ENCODE measurements at regions not wholly inside any gene's neighbourhood (a gene's known extent, or its start where the extent isn't known, plus 50 kb on each side); places are given as distances from the start of the nearest gene placed in this dataset.

DNA sequence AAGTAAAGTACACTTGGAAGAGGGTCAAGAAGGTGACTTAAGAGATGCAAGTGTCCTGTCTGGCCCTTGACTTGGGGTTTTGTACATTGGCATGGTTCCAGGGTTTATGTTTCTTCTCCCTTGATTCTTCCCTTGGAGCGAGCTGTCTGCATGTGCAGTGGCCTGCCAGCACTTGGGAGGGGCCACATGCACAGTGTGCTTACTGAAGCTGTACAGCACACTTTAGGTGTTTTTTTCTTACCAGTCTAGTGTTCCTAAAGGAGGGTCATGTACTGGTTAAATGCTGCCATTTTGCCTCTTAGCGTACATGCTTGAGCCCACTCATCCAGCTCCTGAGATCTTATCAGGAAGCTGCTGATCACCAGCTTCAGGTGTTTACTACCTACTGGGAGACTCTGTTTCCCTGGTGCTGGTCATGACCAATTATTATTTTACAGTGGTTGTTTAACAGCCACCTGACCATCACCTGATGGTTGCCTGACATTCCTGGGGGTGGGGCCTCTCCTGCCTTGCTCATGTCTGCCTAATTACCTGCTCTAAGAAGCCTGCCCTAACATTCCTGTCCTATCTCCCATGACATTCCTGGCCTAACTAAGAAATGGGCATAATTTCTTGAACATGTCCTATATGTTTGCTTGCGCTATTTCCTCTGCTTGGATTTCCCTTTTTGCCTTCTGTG is 182.9 kb downstream of the MCHR2 start:
- 91% methylated on average over 3 of the region's 3 CpGs; no CpG with 5 or more reads in 1 of the 2 experiments for WGBS, 2 experiments (ENCODE audit: extremely low coverage in 1 of 2, insufficient coverage in 1 of 2, insufficient read length in 1 of 2, insufficient replicate concordance in 2 of 2, low coverage in 1 of 2, low lambda C conversion rate in 2 of 2, missing lambda C conversion rate in 1 of 2)
- peak; percentile 36 for FAIRE-seq
- TF ChIP-seq TAF1 (IDR thresholded peaks at IDR 0.05; ENCODE audit: low read depth, low read length) (no peak), EGR1 (IDR thresholded peaks at IDR 0.05; ENCODE audit: borderline replicate concordance, low read depth, low read length) (no peak), KDM5A (IDR thresholded peaks at IDR 0.05; ENCODE audit: low read length) (no peak), SIRT6 (IDR thresholded peaks at IDR 0.05; ENCODE audit: low read length) (no peak), GTF2F1 (IDR thresholded peaks at IDR 0.05; ENCODE audit: borderline replicate concordance, low read depth, low read length) (no peak), TEAD4 (IDR thresholded peaks at IDR 0.05; ENCODE audit: low read depth, low read length) (peak; percentile 98), SAP30 (IDR thresholded peaks at IDR 0.05; ENCODE audit: insufficient read depth, insufficient replicate concordance, low read length) (no peak), CEBPB (IDR thresholded peaks at IDR 0.05; ENCODE audit: low read depth, low read length) (no peak), BACH1 (IDR thresholded peaks at IDR 0.05; ENCODE audit: low read length) (no peak), CTBP2 (IDR thresholded peaks at IDR 0.05; ENCODE audit: borderline replicate concordance, insufficient read depth, insufficient read length, low read length) (no peak), RBBP5 (IDR thresholded peaks at IDR 0.05; ENCODE audit: borderline replicate concordance, low read depth, low read length) (no peak), BCL11A (IDR thresholded peaks at IDR 0.05; ENCODE audit: low read depth in 2 of 2, low read length in 2 of 2) (no peak)
- TF ChIP-seq, protein P1, sequence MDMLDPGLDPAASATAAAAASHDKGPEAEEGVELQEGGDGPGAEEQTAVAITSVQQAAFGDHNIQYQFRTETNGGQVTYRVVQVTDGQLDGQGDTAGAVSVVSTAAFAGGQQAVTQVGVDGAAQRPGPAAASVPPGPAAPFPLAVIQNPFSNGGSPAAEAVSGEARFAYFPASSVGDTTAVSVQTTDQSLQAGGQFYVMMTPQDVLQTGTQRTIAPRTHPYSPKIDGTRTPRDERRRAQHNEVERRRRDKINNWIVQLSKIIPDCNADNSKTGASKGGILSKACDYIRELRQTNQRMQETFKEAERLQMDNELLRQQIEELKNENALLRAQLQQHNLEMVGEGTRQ (IDR thresholded peaks at IDR 0.05; ENCODE audit: low read length) = peak; percentile 64

More for the DNA sequence above, 182.9 kb downstream of the MCHR2 start:
- Histone ChIP-seq H3K27me3 (replicated peaks in 1 of 4; ENCODE audit: control insufficient read depth in 3 of 4, extremely low read depth in 1 of 4, insufficient read depth in 3 of 4, low read length in 3 of 4) (no peaks in the 10 kb centered on the region), H3K14ac (ENCODE audit: insufficient read length) (no peak overlapping the region), H4K91ac (replicated peaks; ENCODE audit: insufficient read length, low read length) (no peak overlapping the region), H3K56ac (replicated peaks; ENCODE audit: insufficient read length, low read depth, low read length) (no peak overlapping the region), H3K9ac (replicated peaks in 1 of 4; ENCODE audit: extremely low read depth in 1 of 4, low read depth in 3 of 4, low read length in 3 of 4) (no peak overlapping the region), H3K27ac (ENCODE audit: low read depth, low read length) (no peak overlapping the region), H3K4me2 (ENCODE audit: insufficient read depth in 1 of 2, low read depth in 2 of 2, low read length in 2 of 2) (no peak overlapping the region), H3K4me1 (replicated peaks in 1 of 4; ENCODE audit: control insufficient read depth in 3 of 4, insufficient read depth in 4 of 4, low read length in 3 of 4) (peaks cover 0 to 4% (median under 1%) of the 10 kb centered on the region in 4 experiments; a peak in 1 of 7 replicates), H2BK15ac (ENCODE audit: low read length) (no peak overlapping the region), H3K23me2 (ENCODE audit: low read depth, low read length) (no peaks in the 10 kb centered on the region), H2AFZ (ENCODE audit: low read length) (no peak overlapping the region), H3K4ac (replicated peaks; ENCODE audit: insufficient read length, low read depth, low read length) (no peak overlapping the region), H4K5ac (ENCODE audit: insufficient read length, low read depth, low read length) (no peak overlapping the region), H3K36me3 (ENCODE audit: control insufficient read depth in 2 of 4, insufficient read depth in 4 of 4, low read length in 3 of 4) (no peaks in the 10 kb centered on the region), H3K18ac (ENCODE audit: extremely low read depth, low read length) (peak overlapping the region; percentile 66; the same call in 1 of the 2 replicates), H2AK5ac (ENCODE audit: low read depth, low read length) (no peak overlapping the region), H3K79me1 (ENCODE audit: low read depth, low read length) (no peaks in the 10 kb centered on the region), H2BK5ac (ENCODE audit: low read depth, low read length) (peak overlapping the region; percentile 38; the same call in 1 of the 2 replicates), H4K8ac (ENCODE audit: extremely low read depth, insufficient read depth, low read length) (no peak overlapping the region), H3K9me3 (ENCODE audit: insufficient read depth in 2 of 2, low read depth in 1 of 2, low read length in 1 of 2) (no peaks in the 10 kb centered on the region), H3K23ac (ENCODE audit: insufficient read length) (no peak overlapping the region), H2BK12ac (ENCODE audit: low read depth, low read length) (no peak overlapping the region), H2BK120ac (replicated peaks; ENCODE audit: low read depth, low read length) (no peak overlapping the region), H2BK20ac (ENCODE audit: low read length) (no peak overlapping the region), H3K4me3 (ENCODE audit: extremely low read depth in 1 of 4, insufficient read depth in 2 of 4, low read depth in 3 of 4, low read length in 4 of 4) (no peak overlapping the region), H3K79me2 (ENCODE audit: control insufficient read depth in 1 of 2, insufficient read depth in 2 of 2, low read length in 2 of 2) (no peaks in the 10 kb centered on the region), H4K20me1 (replicated peaks in 1 of 2; ENCODE audit: control insufficient read depth in 1 of 2, insufficient read depth in 2 of 2, low read length in 2 of 2) (no peaks in the 10 kb centered on the region)
- ChIA-PET CTCF (ENCODE audit: partially characterized antibody) (interaction anchor here (1.2 to 2.7 kb wide), 3 partner anchors 8 to 95 kb away, joined by 3 to 12 read pairs (median 5); no protein-coding TSS in a partner anchor), POLR2A (ENCODE audit: partially characterized antibody) (no interaction called here)
- DNase-seq (ENCODE audit: low read depth in 1 of 2, low spot score in 2 of 2) = no peak

Measured in H1 (cell line).